Tibial artery (tissue), 4 donors: ENCODE measurements at regions not wholly inside any gene's neighbourhood (a gene's known extent, or its start where the extent isn't known, plus 50 kb on each side); places are given as distances from the start of the nearest gene placed in this dataset.

Experiments
- DNase-seq, 2 donors: peaks; one replicate each; pipeline ENCODE4 v3.0.0-alpha.2; 2019
- H3K27ac ChIP-seq, 2 donors: fragments of 200-600 bp; sonication (generic) in 1 of 2; 1 replicate in 1 of 2; 2 replicates in 1 of 2; pipeline ENCODE4 v1.5.1; 2018 to 2019; ENCODE audit warnings: mild to moderate bottlenecking in 1 of 2
- H3K27me3 ChIP-seq, 2 donors: fragments of 200-600 bp; sonication (generic) in 1 of 2; one replicate each; pipeline versions ENCODE4 v1.5.1 to v1.6.0; 2016 to 2019
- H3K36me3 ChIP-seq, 3 donors: fragments of 200-600 bp; sonication (generic) in 2 of 3; one replicate each; pipeline ENCODE4 v1.5.1; 2016 to 2019; ENCODE audit warnings: mild to moderate bottlenecking in 2 of 3
- H3K4me1 ChIP-seq, 4 donors: fragments of 200-600 bp; sonication (generic) in 2 of 4; 1 replicate in 3 of 4; 2 replicates in 1 of 4; pipeline ENCODE4 v1.5.1; 2016 to 2019
- H3K4me3 ChIP-seq, 2 donors: fragments of 200-600 bp; sonication (generic) in 1 of 2; 1 replicate in 1 of 2; 2 replicates in 1 of 2; pipeline ENCODE4 v1.5.1; 2018 to 2019; ENCODE audit warnings: mild to moderate bottlenecking in 2 of 2
- H3K9me3 ChIP-seq, 3 donors: fragments of 200-600 bp; sonication (generic) in 1 of 3; one replicate each; pipeline ENCODE4 v1.5.1; 2016 to 2019
- CTCF ChIP-seq, 2 experiments: fragments of 200-600 bp in 1 of 2; fragments of 450-650 bp in 1 of 2; IDR thresholded peaks; one replicate each; pipeline ENCODE4 v1.5.1; 2017 to 2019; ENCODE audit warnings: antibody characterized with exemption in 2 of 2, mild to moderate bottlenecking in 1 of 2, moderate library complexity in 1 of 2
- intact Hi-C: fragments of 100-400 bp; cut with DNase I; formaldehyde crosslinking; loops from one replicate; pipeline ENCODE4 v1.15.0; 2023; ENCODE audit warnings: low total_unique reads

DNA sequence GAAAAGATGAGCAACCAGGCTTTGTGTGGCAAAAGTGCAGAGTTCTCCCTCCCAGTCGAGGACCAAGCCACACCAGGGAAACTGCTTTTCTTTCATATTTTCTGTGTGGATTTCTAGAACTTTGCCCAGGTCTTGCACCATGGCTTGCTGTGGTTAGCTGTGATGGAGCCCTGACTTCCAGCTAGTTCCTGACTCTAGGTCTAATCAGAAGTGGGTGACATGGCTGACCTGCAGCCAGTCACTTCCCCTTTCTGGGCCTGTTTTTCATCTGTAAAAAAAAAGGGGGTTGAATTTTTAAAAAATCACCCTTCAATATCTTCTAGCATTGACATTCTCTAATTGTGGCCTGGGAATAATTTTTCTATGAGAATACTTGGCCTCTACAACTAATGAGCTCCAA is 491.2 kb upstream of the USP24 start:
- H3K9me3 ChIP-seq = no peaks in the 10 kb centered on the region
- no peak for TF ChIP-seq CTCF (IDR thresholded peaks at IDR 0.05)
- no peak for DNase-seq
- H3K4me3 ChIP-seq = no peak overlapping the region
- H3K27ac ChIP-seq = no peak overlapping the region
- intact Hi-C loops = no loop called here
- H3K4me1 ChIP-seq = peaks cover 0 to 6% (median 0%) of the 10 kb centered on the region in 4 donors
- H3K36me3 ChIP-seq = no peaks in the 10 kb centered on the region
- no peaks in the 10 kb centered on the region for H3K27me3 ChIP-seq

DNA sequence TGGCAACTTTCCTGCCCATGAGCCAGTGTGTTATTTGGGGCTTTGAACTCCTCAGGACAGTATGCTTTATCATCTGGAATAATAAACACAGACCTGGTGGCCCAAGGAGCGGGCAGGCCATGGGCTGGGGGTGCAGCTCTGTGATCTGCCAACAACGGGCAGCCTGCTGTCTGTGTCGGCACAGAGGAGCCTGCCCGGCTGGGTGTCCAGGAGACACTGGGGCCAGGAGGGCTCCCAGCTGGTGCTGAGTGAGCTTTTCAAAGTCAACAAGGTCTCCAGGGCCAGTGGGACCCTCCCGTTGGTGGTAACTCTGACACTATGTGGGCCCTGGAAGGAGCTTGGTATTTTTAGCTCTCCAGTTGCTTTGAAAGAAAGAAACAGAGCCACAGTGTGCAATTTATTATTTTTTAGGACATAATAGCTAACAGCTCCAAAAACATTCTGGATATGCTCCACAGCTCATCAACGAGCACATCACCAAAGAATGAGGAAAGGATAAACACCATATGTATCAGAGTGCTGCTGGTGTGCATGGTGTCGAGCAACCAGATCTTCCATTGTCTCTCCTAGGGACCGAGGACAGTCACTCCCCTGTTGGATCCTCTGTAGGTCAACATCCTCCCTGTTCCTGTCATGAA is 488.7 kb upstream of the USP24 start:
- no peaks in the 10 kb centered on the region for H3K27me3 ChIP-seq
- peaks cover 0 to 6% (median 0%) of the 10 kb centered on the region in 4 donors for H3K4me1 ChIP-seq
- no peak overlapping the region for H3K4me3 ChIP-seq
- no peak for DNase-seq
- TF ChIP-seq CTCF (IDR thresholded peaks at IDR 0.05) = no peak
- no peaks in the 10 kb centered on the region for H3K36me3 ChIP-seq
- no peak overlapping the region for H3K27ac ChIP-seq
- no peaks in the 10 kb centered on the region for H3K9me3 ChIP-seq
- intact Hi-C loops = no loop called here

- no peaks in the 10 kb centered on the region for H3K36me3 ChIP-seq
- H3K27me3 ChIP-seq = no peaks in the 10 kb centered on the region
- intact Hi-C loops = no loop called here
- peaks cover 0 to 6% (median 0%) of the 10 kb centered on the region in 4 donors for H3K4me1 ChIP-seq
- no peak overlapping the region for H3K27ac ChIP-seq
- peak; percentile 37 to 43 for TF ChIP-seq CTCF (IDR thresholded peaks at IDR 0.05)
- no peak overlapping the region for H3K4me3 ChIP-seq
- no peaks in the 10 kb centered on the region for H3K9me3 ChIP-seq
- DNase-seq = no peak
These were observed 486.9 kb upstream of the USP24 start for GRCh38 chr1:55702064-55702463.

GRCh38 chr1:55700359-55701130 is 485.4 kb upstream of the USP24 start:
- Histone ChIP-seq H3K27ac (no peak overlapping the region), H3K9me3 (no peaks in the 10 kb centered on the region), H3K27me3 (no peaks in the 10 kb centered on the region), H3K4me3 (no peak overlapping the region), H3K36me3 (no peaks in the 10 kb centered on the region), H3K4me1 (peaks cover 0 to 20% (median 9%) of the 10 kb centered on the region in 4 donors)
- intact Hi-C loops = no loop called here
- DNase-seq = no peak
- TF ChIP-seq CTCF (IDR thresholded peaks at IDR 0.05) = no peak

- TF ChIP-seq CTCF (IDR thresholded peaks at IDR 0.05) = no peak
- H3K36me3 ChIP-seq = no peaks in the 10 kb centered on the region
- intact Hi-C loops = no loop called here
- H3K27ac ChIP-seq = no peak overlapping the region
- no peaks in the 10 kb centered on the region for H3K9me3 ChIP-seq
- H3K4me1 ChIP-seq = peaks cover 0 to 34% (median 12%) of the 10 kb centered on the region in 4 donors
- no peaks in the 10 kb centered on the region for H3K27me3 ChIP-seq
- H3K4me3 ChIP-seq = no peak overlapping the region
- DNase-seq = no peak
These were observed 484.1 kb upstream of the USP24 start for GRCh38 chr1:55699228-55699627.
